ENCODE measurements at regions not wholly inside any gene's neighbourhood (a gene's known extent, or its start where the extent isn't known, plus 50 kb on each side); places are given as distances from the start of the nearest gene placed in this dataset.

DNA sequence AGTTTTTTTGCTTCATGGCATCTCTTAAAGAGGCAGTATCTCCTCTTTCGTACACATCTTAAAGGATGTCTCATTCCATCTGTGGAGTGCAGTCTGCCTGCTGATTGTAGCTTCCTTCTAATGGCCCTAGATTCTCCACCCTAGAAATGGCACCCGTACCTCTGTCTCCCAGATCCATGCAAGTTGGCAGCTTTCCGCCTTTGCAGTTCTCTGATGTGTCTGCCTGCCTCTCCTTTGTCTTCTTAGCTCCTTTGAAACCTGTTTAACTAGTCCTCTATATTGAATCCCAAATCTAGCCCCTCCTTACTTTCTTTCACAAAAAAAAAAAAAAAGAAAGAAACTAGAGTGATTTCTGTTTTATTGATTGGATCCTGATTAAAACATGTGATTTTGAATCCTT, 1025.0 kb downstream of the ZPLD1 start:
- no peak for DNase-seq (ENCODE audit: low spot score)
- TF ChIP-seq, protein P1, sequence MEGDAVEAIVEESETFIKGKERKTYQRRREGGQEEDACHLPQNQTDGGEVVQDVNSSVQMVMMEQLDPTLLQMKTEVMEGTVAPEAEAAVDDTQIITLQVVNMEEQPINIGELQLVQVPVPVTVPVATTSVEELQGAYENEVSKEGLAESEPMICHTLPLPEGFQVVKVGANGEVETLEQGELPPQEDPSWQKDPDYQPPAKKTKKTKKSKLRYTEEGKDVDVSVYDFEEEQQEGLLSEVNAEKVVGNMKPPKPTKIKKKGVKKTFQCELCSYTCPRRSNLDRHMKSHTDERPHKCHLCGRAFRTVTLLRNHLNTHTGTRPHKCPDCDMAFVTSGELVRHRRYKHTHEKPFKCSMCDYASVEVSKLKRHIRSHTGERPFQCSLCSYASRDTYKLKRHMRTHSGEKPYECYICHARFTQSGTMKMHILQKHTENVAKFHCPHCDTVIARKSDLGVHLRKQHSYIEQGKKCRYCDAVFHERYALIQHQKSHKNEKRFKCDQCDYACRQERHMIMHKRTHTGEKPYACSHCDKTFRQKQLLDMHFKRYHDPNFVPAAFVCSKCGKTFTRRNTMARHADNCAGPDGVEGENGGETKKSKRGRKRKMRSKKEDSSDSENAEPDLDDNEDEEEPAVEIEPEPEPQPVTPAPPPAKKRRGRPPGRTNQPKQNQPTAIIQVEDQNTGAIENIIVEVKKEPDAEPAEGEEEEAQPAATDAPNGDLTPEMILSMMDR (IDR thresholded peaks at IDR 0.05; ENCODE audit: extremely low read depth, missing control alignments) = no peak

DNA sequence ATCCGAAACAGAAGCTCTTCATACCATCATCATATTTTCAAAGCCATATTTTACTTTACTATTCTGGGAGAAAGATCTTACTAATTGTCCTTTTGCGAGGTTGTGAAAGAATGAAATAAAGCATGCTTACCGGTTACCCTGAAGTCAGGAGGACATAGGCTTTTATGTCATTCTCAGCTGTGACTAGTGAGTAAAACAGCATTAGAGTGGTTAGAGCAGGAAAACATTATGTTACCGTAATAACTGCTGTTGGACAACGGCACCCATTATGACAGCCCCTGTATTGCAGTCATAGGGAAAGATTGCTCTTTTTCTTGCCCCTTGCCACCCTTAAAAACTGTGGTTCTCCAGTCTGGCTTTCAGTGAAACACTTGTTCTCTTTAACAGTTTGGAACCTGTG, 1035.7 kb downstream of the ZPLD1 start:
- DNase-seq (ENCODE audit: low spot score) = no peak
- TF ChIP-seq, protein P1 (IDR thresholded peaks at IDR 0.05; ENCODE audit: extremely low read depth, missing control alignments) = no peak

DNA sequence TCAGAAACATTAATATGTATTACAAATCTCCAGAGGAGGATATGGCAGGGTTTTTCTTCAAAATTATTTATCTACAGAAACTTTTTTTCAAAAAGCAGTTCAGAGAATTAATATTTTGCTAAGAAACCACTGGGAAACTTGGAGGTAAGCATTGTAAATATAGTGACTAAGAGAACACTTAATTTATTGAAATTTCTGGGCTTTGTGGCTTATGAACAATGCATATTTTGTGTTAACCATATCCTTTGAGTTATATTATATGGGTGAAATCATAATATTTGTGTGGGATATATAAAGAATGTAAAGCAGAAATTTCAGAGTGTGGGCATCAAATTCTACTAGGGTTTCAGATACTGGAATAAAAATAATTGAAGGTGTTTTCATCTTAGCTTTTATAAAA, 1059.2 kb downstream of the ZPLD1 start:
- DNase-seq (ENCODE audit: low spot score) = no peak
- TF ChIP-seq, protein P1 (IDR thresholded peaks at IDR 0.05; ENCODE audit: extremely low read depth, missing control alignments) = no peak

DNA sequence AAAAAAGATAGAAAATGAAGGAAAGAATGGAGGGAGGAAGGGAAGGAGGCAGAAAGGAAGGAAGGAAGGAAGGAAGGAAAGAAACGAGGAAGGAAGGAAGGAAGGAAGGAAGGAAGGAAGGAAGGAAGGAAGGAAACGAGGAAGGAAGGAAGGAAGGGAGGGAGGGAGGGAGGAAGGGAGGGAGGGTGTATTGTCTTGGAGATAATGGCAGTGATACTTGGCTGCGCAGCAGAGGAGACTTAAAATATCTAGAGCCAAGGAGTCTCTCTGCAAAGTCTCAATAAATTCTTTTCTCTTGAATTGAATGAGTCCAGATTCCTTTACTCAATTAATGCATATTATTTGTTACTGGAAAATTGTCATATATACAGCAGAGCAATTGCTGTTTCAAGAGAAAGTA, 1059.7 kb downstream of the ZPLD1 start:
- TF ChIP-seq, protein P1 (IDR thresholded peaks at IDR 0.05; ENCODE audit: extremely low read depth, missing control alignments) = no peak
- no peak for DNase-seq (ENCODE audit: low spot score)

DNA sequence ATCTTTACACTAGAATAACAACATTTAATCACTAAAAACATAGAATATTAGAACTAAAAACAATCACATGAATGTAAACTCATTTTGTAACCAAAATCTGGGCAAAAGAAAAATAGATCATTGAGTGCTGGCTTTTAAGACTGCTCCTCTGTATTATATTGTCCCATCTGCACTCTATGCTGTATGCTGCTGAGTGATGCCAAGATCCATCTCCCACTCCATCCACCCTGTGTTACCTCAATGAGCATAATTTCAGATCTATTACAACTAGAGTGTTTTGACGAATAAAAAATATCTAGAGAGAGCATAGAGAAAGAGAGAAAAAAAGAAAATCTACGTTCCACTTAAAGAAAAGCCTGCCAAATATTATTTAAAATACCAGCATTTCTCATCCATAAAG, 1060.4 kb downstream of the ZPLD1 start:
- TF ChIP-seq, protein P1 (IDR thresholded peaks at IDR 0.05; ENCODE audit: extremely low read depth, missing control alignments) = no peak
- DNase-seq (ENCODE audit: low spot score) = no peak

DNA sequence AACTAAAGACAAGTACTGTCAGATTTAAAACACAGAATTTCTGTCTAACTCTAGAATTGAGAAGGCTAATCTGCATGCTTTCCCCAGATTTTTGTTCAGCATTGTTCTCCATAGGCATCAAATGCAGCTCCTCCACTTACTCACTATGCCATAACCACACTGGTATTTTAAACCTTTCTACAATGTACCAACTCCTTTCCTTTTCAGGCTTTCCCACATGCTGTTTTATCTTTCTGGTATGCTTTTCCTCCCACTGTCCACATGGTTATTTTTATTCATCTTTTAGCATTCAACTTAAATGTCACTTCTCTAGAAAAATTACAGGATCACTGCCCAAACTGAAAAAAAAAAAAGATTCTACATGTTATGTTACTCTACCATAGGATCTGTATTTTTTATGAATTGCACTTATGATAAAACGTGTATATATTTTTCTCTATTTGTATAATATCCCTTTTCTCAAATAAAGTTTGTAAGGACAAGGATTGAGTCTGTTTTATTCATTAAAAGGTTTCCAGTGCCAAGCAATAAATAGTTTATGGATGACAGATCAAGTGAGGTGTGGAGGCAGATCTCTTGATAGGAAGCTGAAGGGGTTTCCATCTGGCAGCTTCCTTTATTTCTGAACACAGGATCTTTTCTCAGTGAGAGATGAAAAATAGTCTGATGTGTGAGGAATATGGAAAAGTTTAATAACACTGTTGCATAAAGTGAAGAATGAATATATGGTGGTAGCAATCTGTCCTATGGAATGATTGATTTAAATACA, 1064.5 kb downstream of the ZPLD1 start:
- DNase-seq (ENCODE audit: low spot score) = no peak
- TF ChIP-seq, protein P1 (IDR thresholded peaks at IDR 0.05; ENCODE audit: extremely low read depth, missing control alignments) = no peak

DNA sequence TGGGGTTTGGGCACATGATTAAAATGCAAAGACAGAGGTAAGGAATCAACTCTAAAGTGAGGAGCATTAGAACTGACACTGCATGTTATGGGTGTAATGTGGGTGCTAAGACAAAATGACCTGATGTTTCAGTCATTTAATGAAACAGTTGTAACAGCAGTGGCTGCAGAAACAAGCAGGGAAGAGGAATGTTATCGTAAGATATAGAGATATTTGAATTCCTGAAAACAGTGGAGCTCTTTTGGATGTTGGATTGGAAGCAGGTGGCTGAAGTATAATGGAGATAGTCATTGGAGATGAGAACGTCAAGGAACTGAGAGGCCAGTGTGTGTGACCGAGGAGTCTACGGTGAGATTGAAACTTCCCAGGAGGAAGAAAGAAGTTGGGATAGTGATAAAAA, 1065.2 kb downstream of the ZPLD1 start:
- TF ChIP-seq, protein P1 (IDR thresholded peaks at IDR 0.05; ENCODE audit: extremely low read depth, missing control alignments) = no peak
- no peak for DNase-seq (ENCODE audit: low spot score)

All from GM20000 (cell line).